Subcutaneous abdominal adipose tissue (tissue), 5 donors: ENCODE measurements at regions not wholly inside any gene's neighbourhood (a gene's known extent, or its start where the extent isn't known, plus 50 kb on each side); places are given as distances from the start of the nearest gene placed in this dataset.
"Not testable (repeated sequence)": the region's sequence is repeated elsewhere in the genome, so short reads cannot be mapped to it uniquely, and the experiment has no call there.

Source experiments
- H3K27ac ChIP-seq: one replicate; pipeline ENCODE4 v1.7.0; 2013; ENCODE audit warnings: low read depth, mild to moderate bottlenecking, inconsistent platforms, low read length, moderate library complexity
- H3K27me3 ChIP-seq, 5 donors: one replicate each; pipeline ENCODE4 v1.7.0; 2013; ENCODE audit warnings: low read length in 5 of 5, inconsistent platforms in 1 of 5; ENCODE audit not compliant: control insufficient read depth in 5 of 5, insufficient read depth in 4 of 5
- H3K36me3 ChIP-seq, 5 donors: one replicate each; pipeline ENCODE4 v1.7.0; 2013; ENCODE audit warnings: low read length in 5 of 5; ENCODE audit not compliant: control insufficient read depth in 5 of 5, insufficient read depth in 5 of 5
- H3K4me1 ChIP-seq, 5 donors: one replicate each; pipeline ENCODE4 v1.7.0; 2013; ENCODE audit warnings: low read length in 5 of 5, mild to moderate bottlenecking in 3 of 5, moderate library complexity in 1 of 5; ENCODE audit not compliant: control insufficient read depth in 5 of 5, insufficient read depth in 5 of 5
- H3K4me3 ChIP-seq, 5 donors: one replicate each; pipeline ENCODE4 v1.7.0; 2013; ENCODE audit warnings: low read length in 5 of 5, low read depth in 1 of 5
- H3K9ac ChIP-seq, 5 donors: one replicate each; pipeline ENCODE4 v1.7.0; 2013; ENCODE audit warnings: low read length in 5 of 5, mild to moderate bottlenecking in 4 of 5, moderate library complexity in 3 of 5
- H3K9me3 ChIP-seq, 5 donors: one replicate each; pipeline ENCODE4 v1.7.0; 2013; ENCODE audit warnings: low read length in 5 of 5; ENCODE audit not compliant: control insufficient read depth in 5 of 5
- donor health status: healthy.
- donor health status: healthy.
- donor health status: healthy.
- donor health status: healthy.
- donor health status: healthy.

- H3K27ac ChIP-seq, H3K9me3 ChIP-seq, H3K9ac ChIP-seq, H3K27me3 ChIP-seq, H3K36me3 ChIP-seq, H3K4me1 ChIP-seq, H3K4me3 ChIP-seq: not testable (repeated sequence)
Observed at GRCh38 chr4:9695994-9696393, 85.4 kb upstream of the DRD5 start.

- not testable (repeated sequence) for H3K9ac ChIP-seq, H3K27ac ChIP-seq, H3K4me3 ChIP-seq, H3K9me3 ChIP-seq, H3K27me3 ChIP-seq, H3K36me3 ChIP-seq, H3K4me1 ChIP-seq
Observed at GRCh38 chr4:9696561-9696960, 84.9 kb upstream of the DRD5 start.

- not testable (repeated sequence) for H3K4me1 ChIP-seq, H3K27me3 ChIP-seq, H3K4me3 ChIP-seq, H3K9me3 ChIP-seq, H3K27ac ChIP-seq, H3K36me3 ChIP-seq, H3K9ac ChIP-seq
Observed at GRCh38 chr4:9702019-9702418, 79.4 kb upstream of the DRD5 start.

GRCh38 chr4:9702696-9703095 lies 78.7 kb upstream of the DRD5 start:
- not testable (repeated sequence) for H3K27ac ChIP-seq, H3K27me3 ChIP-seq, H3K36me3 ChIP-seq

GRCh38 chr4:9703391-9703790 lies 78.0 kb upstream of the DRD5 start:
- Histone ChIP-seq H3K4me3 (no peak overlapping the region), H3K4me1 (peaks cover 0 to 2% (median 0%) of the 10 kb centered on the region in 5 donors), H3K9me3 (no peaks in the 10 kb centered on the region), H3K27me3 (peaks cover 0 to 3% (median 0%) of the 10 kb centered on the region in 5 donors), H3K27ac (no peak overlapping the region), H3K36me3 (no peaks in the 10 kb centered on the region), H3K9ac (no peak overlapping the region)

More at GRCh38 chr4:9702696-9703095, 78.7 kb upstream of the DRD5 start:
- H3K4me1 ChIP-seq, H3K9ac ChIP-seq, H3K4me3 ChIP-seq, H3K9me3 ChIP-seq: not testable (repeated sequence)

GRCh38 chr4:9704126-9704525 lies 77.3 kb upstream of the DRD5 start:
- not testable (repeated sequence) for H3K9me3 ChIP-seq, H3K4me3 ChIP-seq, H3K27me3 ChIP-seq, H3K9ac ChIP-seq, H3K36me3 ChIP-seq, H3K4me1 ChIP-seq, H3K27ac ChIP-seq

- Histone ChIP-seq H3K4me1 (peaks cover 0 to 2% (median 0%) of the 10 kb centered on the region in 5 donors), H3K9ac (no peak overlapping the region), H3K36me3 (no peaks in the 10 kb centered on the region), H3K27me3 (peaks cover 0 to 3% (median 0%) of the 10 kb centered on the region in 5 donors), H3K4me3 (no peak overlapping the region), H3K27ac (no peak overlapping the region), H3K9me3 (no peaks in the 10 kb centered on the region)
Observed at GRCh38 chr4:9704551-9705332, 76.7 kb upstream of the DRD5 start.

- H3K4me3 ChIP-seq, H3K9ac ChIP-seq, H3K27me3 ChIP-seq, H3K4me1 ChIP-seq, H3K36me3 ChIP-seq, H3K27ac ChIP-seq, H3K9me3 ChIP-seq: not testable (repeated sequence)
Observed at GRCh38 chr4:9707281-9707680, 74.2 kb upstream of the DRD5 start.

GRCh38 chr4:9707936-9708335 lies 73.5 kb upstream of the DRD5 start:
- not testable (repeated sequence) for H3K9ac ChIP-seq, H3K4me3 ChIP-seq, H3K36me3 ChIP-seq, H3K4me1 ChIP-seq, H3K9me3 ChIP-seq, H3K27me3 ChIP-seq, H3K27ac ChIP-seq

GRCh38 chr4:9709724-9710123 lies 71.7 kb upstream of the DRD5 start:
- Histone ChIP-seq H3K4me1 (peaks cover 0 to 2% (median 0%) of the 10 kb centered on the region in 5 donors), H3K4me3 (no peak overlapping the region), H3K9me3 (no peaks in the 10 kb centered on the region), H3K27me3 (no peaks in the 10 kb centered on the region), H3K36me3 (no peaks in the 10 kb centered on the region), H3K9ac (no peak overlapping the region), H3K27ac (no peak overlapping the region)

- H3K27ac ChIP-seq, H3K4me1 ChIP-seq, H3K27me3 ChIP-seq, H3K9me3 ChIP-seq, H3K9ac ChIP-seq, H3K36me3 ChIP-seq, H3K4me3 ChIP-seq: not testable (repeated sequence)
Observed at GRCh38 chr4:9715271-9715670, 66.2 kb upstream of the DRD5 start.
